ENCODE measurements at regions not wholly inside any gene's neighbourhood (a gene's known extent, or its start where the extent isn't known, plus 50 kb on each side); places are given as distances from the start of the nearest gene placed in this dataset.
"Not testable (repeated sequence)": the region's sequence is repeated elsewhere in the genome, so short reads cannot be mapped to it uniquely, and the experiment has no call there.

DNA sequence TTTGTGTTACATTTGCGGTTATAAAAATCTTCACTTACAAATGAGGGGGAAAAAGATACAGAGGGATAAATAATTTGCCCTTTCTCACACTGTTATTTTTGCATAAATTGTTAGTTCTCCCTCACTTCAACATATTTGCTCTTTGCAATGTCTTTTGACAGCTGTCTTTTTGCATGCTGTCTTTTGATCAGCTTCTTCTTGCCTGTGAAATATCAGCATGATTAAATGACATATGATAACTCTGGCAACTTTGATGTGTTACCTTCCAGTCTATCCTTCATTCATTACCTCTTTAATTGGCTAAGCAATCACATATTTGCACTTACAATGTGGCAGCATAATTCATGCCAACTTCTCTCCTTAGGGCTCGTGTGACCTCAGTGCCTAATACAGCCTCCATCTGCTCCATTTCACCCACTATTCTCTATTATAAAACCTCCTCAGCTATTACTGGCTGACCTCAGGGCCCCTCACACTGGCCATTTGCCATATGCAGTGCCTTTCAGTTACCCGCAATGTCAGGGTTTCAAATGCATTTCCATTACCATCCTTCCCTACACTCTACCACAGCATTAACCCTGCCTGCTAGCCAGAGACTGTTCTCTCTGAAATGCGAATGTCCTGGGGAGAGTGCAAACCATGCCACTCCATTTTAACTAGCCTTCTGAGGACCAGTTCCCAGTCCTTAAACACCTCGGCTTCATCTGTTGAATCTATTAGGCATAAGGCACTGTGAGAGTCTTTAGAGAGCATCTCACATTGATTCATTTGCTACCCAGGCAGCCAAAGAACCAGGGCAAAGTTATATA, 1056.6 kb upstream of the CHAC2 start:
- no peak for DNase-seq (ENCODE audit: low read depth)

DNA sequence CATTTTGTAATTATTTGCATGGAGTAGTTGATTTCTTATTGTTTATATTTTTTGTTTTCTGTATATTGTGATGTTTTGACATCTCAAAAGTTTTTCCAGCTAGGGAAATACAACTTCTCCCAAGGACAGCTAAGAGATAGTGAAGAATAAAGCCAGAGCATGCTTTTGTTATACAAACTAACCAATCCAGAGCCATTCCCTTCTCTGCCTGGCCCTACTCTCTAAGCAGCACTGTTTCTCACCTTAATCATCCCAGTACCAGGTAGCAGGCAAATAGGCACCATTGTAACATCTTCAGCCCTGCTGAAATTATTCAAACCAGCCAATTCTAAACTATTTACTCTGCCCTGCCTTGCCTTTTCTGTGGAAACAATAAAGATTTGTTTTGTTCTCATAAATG, 1063.4 kb upstream of the CHAC2 start:
- no peak for DNase-seq (ENCODE audit: low read depth)

DNA sequence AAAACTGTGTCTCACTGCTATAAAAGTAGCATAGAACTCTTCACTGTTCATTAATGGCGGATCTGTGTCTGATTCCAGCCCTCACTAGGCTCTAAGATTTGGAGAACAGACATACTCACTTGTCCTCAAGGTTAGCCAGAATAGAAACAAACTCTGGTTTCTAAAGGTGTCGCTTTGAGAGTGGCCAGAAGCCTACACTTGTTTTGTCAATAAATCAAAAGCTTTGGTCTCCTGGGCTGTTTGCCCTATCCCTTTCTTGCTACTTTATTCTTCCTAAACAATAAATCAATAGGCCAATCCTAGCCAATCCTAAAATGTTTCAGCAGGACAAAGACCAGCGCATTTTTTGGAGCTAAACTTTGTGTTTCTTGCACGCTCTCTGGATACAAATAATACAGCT, 1064.6 kb upstream of the CHAC2 start:
- no peak for DNase-seq (ENCODE audit: low read depth)

DNA sequence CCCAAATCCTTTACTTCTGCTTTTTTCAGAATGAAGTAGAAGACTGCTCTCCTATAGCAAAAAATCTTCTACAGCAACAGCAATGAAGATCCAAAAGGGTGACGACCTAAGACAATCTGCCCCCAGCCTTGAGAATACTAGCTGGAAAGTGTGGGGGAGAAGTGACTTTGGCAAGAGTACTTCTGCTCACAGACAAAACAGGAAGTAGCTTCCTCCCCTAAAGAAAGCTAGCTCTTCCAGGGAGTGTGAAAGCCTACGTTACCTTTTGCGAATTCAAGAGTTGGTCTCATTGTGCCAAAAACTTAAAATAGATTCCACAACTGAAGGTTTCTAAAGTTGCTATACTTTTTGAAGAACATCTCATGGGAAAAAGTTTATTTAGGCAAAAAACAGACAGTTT, 1069.2 kb upstream of the CHAC2 start:
- DNase-seq (ENCODE audit: low read depth), result no peak

DNA sequence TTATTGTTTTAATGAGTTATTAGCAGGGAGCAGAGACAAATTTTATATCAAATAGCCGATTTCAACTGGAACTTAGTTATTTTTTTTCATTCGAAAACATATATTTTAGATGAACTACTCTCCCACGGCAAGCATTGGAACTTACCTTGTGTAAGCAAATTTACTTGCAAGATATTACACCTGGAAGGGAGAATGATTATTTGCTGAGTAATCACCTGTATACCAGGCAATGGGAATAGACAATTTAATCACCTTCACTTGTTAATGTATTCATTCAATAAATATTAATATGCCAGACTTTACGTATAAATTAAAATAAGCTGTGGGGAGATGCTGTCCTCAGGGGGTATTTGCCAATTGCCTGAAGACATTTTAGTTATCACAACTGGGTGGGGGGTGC, 1069.9 kb upstream of the CHAC2 start:
- DNase-seq (ENCODE audit: low read depth), result no peak

DNA sequence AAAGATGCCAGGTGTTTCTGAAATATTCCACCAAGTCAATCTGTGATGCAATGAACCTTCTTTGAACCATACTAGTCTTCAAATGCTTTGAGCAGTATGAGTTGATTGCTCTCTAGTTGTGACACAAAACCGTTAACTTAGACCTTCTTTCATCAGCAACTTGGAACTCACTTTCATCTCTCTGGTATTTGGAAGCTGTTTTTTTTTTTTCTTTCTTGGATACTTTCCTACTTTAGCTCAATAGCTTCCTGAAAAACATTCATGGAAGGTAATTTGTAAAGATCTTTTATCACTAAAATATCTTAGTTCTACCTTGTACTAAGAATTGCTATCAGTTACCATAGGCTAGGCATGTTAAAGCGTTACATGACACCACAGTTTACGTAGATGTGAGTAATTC, 1071.9 kb upstream of the CHAC2 start:
- no peak for DNase-seq (ENCODE audit: low read depth)

DNA sequence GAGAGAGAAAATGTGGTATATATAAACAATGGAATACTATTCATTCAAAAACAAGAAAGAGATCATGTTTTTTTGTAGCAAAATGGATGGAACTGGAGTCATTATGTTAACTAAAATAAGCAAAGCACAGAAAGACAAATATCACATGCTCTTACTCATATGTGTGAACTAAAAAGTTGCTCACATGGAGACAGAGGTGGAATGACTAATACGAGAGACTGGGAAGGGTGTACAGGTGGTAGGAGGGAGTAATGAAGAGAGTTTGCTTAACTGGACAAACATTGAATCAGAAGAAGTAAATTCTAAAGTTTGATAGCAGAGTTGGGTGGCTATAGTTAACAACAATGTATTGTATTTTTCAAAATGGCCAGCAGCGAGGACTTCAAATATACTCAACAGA, 1080.7 kb upstream of the CHAC2 start:
- DNase-seq (ENCODE audit: low read depth), result peak; percentile 21

DNA sequence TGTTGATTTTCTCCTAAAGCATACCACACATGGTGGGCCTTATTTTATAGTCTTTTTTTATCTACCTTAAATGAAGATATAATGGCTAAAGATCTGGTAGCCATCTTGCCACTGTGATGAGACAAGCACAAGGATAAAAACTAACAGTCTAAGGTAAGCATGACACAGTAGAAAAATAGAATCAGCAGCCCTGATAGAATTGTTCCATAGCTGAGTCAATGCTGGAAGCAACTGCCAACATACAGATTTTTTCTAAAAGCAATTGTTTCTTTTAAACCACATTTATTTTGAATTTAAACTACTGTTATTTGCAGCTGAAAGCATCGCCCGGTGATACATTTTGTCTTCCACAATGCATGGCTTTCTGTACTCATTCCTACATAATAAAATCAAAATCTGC, 1091.5 kb upstream of the CHAC2 start:
- DNase-seq (ENCODE audit: low read depth), result no peak

DNA sequence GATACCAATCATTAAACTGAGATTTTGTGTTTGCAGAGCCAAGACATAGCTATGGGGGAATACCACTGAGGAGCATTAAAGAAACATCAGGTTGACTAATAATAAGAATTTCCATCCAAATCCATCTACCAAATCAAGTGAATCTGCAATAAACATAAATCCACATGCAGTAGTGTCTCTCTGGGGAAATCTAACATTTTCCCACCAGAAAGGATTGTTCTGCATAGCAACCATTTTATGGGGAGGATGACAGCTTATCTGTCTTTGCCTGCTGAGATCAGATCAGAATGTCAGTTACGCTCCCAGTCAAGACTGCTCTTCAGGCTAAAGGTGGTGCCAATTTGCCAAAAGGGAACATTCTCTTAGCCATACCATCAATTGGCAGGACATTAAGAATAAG, 1098.9 kb upstream of the CHAC2 start:
- DNase-seq (ENCODE audit: low read depth), result no peak

DNA sequence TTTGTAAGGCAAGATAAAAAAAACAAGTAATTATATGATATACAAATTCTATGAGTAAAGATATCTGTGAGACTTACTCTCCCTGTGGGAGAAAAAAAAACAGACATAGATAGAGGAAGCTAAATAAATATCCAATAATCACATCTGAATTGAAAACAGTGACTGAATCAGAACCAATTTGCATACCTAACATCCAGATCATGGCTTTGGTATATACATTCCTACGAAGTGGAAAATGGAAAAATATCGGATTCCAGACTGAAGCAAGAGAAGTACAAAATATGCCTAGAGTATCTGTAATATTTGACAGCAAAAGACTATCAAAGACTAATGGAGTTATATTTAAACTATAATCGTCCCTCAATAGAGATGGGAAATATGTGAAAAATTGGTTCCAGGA, 1108.1 kb upstream of the CHAC2 start:
- no peak for DNase-seq (ENCODE audit: low read depth)

DNA sequence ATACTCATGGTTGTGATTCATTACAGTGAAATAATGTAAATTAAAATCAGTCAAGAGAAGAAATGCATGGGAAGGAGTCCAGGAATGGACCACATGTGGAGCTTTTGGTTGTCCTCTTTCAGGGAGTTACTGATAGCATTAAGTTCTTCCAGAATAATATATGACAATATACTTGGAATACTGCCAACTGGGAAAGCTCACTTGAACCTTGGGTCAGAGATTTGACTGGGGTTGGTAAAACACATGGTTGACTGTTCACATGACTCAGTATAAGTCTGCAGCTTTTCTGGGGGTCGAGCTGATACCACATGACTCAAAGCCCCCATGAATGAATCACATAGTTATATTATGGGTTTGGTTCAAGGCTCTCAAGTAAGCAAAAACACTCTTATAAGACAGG, 1109.0 kb upstream of the CHAC2 start:
- peak; percentile 1 for DNase-seq (ENCODE audit: low read depth)

DNA sequence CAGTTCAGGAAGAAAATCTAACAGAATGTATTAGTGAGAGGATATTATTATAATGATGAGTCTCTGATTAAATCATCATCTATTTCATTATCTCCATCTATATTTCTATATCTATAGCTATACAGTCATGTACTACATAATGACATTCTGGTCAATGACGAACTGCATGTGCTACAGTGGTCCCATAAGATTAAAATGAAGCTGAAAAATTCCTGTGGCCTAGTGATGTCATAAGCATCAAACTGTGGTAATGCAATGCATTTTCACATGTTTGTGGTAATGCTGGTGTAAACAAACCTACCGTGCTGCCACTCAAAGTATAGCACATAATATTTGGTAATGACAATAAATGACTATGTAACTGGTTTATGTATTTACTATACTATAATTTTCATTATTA, 1127.9 kb upstream of the CHAC2 start:
- no peak for DNase-seq (ENCODE audit: low read depth)

DNA sequence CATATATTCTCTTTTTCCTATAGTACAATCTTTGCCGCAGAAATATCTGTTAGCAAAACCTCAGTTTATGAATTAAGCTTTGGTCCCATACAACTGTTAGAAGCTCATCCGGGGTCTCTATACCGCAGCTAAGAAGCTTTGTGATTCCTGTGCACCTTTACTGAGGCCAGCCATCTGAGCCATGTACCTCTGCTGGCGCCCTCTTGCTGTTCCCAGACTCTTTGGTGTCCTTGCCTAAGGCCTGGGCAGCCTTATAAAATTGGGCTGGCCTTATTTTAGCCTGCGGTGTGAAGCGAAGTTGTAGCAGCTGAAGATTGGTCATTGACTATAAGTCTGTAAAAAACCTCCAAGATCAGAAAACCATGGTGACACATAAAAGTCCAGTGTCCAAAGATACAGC, 1135.1 kb upstream of the CHAC2 start:
- DNase-seq (ENCODE audit: low read depth), result no peak

DNA sequence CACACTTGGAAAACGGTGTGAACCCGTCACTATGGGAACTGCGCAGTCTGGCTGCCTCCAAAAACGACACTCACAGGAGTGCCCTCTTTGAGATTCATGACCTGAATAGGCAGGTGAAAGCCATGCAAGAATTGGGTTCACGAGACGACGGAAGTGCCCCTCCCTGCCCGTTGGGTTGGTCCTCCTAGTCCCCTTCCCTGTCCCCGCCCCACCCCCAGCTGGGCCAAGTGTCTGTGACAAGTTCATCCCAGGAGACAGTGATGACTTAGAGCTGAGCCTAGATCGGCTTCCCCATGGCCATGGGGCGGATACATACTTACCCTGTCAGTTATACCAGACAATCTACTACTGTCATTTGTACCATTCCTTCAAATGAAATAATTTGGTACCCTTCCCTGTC, 1137.7 kb upstream of the CHAC2 start:
- no peak for DNase-seq (ENCODE audit: low read depth)

DNA sequence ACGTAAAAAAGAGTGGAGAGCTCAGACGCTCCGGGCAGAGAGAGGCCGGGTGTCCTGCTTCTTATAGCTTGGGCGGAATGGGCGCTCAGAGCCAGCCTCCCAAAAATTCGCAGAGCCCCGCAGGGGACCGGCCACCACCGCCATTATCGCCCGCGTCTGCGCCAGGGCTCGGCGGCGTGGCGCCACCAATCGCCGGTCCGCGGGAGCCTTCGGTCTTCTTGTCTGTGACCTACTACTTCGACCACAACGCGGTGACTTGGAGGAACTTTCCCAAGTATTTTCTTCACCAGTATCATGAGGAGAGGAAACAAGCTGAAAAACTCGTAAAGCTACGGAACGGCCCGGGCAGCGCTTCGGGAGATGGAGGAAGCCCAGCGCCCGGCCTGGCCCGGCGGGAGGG, 1138.1 kb upstream of the CHAC2 start:
- no peak for DNase-seq (ENCODE audit: low read depth)

DNA sequence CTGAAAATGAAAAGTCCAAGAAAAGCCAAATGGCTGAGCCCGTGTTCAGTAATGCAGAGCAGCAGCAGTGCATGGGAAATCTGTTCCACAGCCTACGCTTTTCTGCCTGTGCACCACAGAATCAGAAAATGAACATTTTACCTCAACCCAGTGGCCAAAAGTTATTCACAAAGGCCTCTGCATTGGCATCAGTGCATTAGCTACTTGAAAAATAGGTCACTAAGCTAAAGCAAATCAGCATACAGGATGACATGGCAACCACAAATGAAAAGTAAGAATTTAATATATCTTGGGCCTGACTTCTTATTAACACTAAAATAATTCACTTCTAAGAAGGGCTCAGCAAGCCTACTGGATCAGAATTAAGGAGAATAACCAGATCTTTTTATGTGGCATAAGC, 1145.3 kb upstream of the CHAC2 start:
- no peak for DNase-seq (ENCODE audit: low read depth)

DNA sequence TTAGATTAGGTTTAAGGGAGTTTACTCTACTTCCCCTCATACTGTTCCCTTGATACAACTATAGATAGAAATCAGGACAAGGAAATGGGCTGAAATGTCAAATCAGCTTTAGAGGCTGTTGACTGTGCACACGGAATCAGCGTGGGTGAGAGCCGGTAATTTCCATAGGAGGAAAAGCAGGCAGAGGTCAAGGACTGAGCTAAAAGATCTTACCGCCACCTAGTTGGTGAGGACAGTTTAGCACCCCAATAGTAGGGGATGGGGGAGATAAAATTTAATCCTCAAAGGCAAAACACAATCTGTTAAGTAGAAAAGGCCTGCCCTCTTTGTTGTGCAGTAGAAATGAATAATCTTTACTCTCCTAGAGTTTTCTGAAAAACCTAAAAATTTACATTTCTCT, 1154.5 kb upstream of the CHAC2 start:
- DNase-seq (ENCODE audit: low read depth), result no peak

DNA sequence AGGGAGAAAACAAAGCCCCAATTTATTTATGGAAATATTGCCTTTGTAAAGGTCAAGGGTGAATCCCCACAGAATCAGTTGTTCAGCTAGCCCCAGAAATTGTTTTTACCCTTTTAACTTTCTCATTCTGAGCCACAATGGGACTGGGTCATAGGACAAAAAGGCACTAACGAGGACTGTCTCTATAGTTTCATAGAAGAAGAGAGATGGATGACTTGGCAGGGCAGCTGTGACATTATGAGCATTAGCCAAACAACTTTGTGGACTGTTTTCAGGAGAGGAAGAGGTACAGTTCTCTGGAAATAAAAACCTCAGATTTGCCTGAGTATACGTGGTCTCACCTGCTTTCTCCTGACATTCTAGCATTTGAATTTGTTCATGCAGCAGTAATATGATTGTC, 1155.8 kb upstream of the CHAC2 start:
- no peak for DNase-seq (ENCODE audit: low read depth)

DNA sequence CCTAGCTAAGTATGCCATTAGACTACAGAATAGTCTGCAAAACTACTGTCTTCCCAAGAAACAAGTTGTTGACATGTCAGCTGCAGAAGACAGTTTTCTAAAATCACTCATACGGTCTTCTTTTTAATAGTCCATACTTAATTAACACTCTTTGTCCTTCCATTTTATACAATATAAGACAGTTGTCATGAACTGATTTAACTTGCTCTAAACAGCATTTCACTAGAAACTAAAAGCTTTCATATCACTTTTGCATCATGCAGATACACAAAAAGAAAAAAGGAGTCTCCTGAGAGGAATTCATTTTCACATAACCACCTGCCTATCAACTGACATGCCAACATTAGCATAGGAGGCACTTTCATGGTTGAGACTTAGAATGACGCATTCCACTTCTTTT, 1159.6 kb upstream of the CHAC2 start:
- no peak for DNase-seq (ENCODE audit: low read depth)

DNA sequence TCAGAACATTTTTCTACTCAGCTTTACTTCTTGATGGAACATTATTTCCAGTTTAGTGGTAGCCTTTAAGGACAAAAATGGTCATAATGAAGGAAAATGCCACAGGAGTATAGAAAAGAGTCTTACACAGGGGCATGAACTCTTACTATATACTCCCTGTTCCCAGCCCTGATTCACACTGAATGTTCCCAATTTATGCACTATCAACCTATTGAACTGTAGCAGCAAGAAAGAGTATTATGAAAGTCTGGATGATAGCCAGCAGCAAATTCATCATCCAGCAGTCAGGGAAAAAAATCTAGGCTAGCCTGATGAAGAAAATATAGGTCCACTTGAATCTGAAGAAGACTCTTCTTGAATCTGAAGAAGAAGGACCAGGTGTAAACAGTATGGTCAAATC, 1170.3 kb upstream of the CHAC2 start:
- DNase-seq (ENCODE audit: low read depth), result peak; percentile 0

DNA sequence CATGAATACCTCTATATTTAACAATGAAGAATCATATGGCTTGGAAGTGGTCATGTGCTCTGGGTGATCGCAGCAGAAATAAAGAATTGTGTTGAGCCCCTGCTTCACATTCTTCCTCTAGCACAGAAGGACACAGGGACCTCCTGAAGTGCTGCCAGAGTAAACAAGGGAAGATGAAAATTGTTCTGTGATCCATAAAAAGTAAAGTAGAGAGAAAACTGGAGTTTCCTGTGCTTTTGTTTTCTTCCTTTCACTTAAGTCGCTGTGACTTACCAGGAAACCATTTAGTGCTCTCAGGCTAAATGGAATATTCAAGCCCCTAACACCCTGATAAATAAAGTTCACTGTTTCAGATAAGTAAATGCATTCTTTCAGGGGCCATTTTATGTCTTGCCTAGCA, 1173.6 kb upstream of the CHAC2 start:
- peak; percentile 24 for DNase-seq (ENCODE audit: low read depth)

DNA sequence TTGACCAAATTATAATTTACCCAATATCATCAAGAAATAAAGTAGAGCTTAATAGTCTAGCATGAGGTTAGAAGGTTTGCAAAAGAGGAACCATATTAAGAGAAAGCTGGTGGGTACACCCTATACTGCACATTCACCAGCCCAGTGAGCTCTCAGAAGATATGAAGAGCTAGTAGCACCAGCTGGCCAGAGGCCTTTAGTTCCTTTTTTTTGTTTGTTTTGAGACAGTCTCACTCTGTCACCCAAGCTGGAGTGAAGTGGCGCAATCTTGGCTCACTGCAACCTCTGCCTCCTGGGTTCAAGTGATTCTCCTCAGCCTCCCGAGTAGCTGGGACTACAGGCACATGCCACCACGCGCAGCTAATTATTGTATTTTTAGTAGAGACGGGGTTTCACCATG, 1183.5 kb upstream of the CHAC2 start:
- DNase-seq (ENCODE audit: low read depth), result not testable (repeated sequence)

DNA sequence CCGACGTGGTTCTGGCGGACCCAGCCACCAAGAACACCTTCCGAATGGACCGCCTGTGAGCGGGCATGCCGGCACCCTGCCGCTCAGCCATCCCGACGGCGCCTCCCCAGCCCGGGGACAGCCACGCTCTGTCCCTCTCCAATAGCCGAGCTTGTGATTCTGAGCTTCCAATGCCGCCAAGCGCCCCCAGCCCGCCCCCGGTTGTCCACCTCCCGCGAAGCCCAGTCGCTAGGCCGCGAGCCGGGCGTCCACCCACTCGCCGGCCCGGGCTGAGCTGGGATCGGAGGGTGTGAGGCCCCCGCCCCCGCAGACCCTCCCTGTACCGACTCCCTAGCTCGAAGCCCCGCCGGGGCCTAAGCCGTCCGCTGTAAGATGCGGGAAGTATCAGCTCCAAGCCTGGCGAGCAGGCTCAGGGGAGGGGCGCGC, 1195.1 kb upstream of the CHAC2 start:
- DNase-seq (ENCODE audit: low read depth), result no peak
